ENCODE measurements at regions not wholly inside any gene's neighbourhood (a gene's known extent, or its start where the extent isn't known, plus 50 kb on each side); places are given as distances from the start of the nearest gene placed in this dataset.
"Not testable (repeated sequence)": the region's sequence is repeated elsewhere in the genome, so short reads cannot be mapped to it uniquely, and the experiment has no call there.

- no peak overlapping the region for H3K4me3 ChIP-seq
- H3K36me3 ChIP-seq: no peaks in the 10 kb centered on the region
- no peak for DNase-seq (ENCODE audit: low spot score in 2 of 2)
- H3K9me3 ChIP-seq: no peaks in the 10 kb centered on the region
- no peaks in the 10 kb centered on the region for H3K27me3 ChIP-seq
- H3K27ac ChIP-seq: no peak overlapping the region
- intact Hi-C loops (cut with DNase I; ENCODE audit: low total_unique reads): loop anchor here (2.0 kb wide), 1 partner anchor 47 kb away; no protein-coding TSS in a partner anchor
- TF ChIP-seq CTCF (IDR thresholded peaks at IDR 0.05): no peak
- no peak for TF ChIP-seq POLR2A (IDR thresholded peaks at IDR 0.05)
- no peak for TF ChIP-seq POLR2AphosphoS5 (IDR thresholded peaks at IDR 0.05)
- H3K4me1 ChIP-seq: peaks cover 0 to 3% of the 10 kb centered on the region in 2 donors
Measured at GRCh38 chr9:78439866-78440830, 143.2 kb downstream of the PSAT1 start.

- Histone ChIP-seq H3K36me3 (no peaks in the 10 kb centered on the region), H3K9me3 (no peaks in the 10 kb centered on the region), H3K4me3 (no peak overlapping the region), H3K4me1 (peaks cover 0 to 3% of the 10 kb centered on the region in 2 donors), H3K27ac (no peak overlapping the region), H3K27me3 (no peaks in the 10 kb centered on the region)
- no peak for DNase-seq (ENCODE audit: low spot score in 2 of 2)
- TF ChIP-seq CTCF (IDR thresholded peaks at IDR 0.05): no peak
- no peak for TF ChIP-seq POLR2AphosphoS5 (IDR thresholded peaks at IDR 0.05)
- TF ChIP-seq POLR2A (IDR thresholded peaks at IDR 0.05): no peak
- intact Hi-C loops (cut with DNase I; ENCODE audit: low total_unique reads): no loop called here
Measured at GRCh38 chr9:78441396-78441795, 144.5 kb downstream of the PSAT1 start.

- peaks cover 0 to 3% of the 10 kb centered on the region in 2 donors for H3K4me1 ChIP-seq
- H3K27me3 ChIP-seq: no peaks in the 10 kb centered on the region
- H3K4me3 ChIP-seq: no peak overlapping the region
- no peak for DNase-seq (ENCODE audit: low spot score in 2 of 2)
- no peak overlapping the region for H3K27ac ChIP-seq
- no peaks in the 10 kb centered on the region for H3K9me3 ChIP-seq
- H3K36me3 ChIP-seq: no peaks in the 10 kb centered on the region
- no peak for TF ChIP-seq POLR2AphosphoS5 (IDR thresholded peaks at IDR 0.05)
- no peak for TF ChIP-seq POLR2A (IDR thresholded peaks at IDR 0.05)
- no peak for TF ChIP-seq CTCF (IDR thresholded peaks at IDR 0.05)
- intact Hi-C loops (cut with DNase I; ENCODE audit: low total_unique reads): no loop called here
Measured at GRCh38 chr9:78441822-78442431, 145.0 kb downstream of the PSAT1 start.

- intact Hi-C loops (cut with DNase I; ENCODE audit: low total_unique reads); H3K27me3 ChIP-seq; H3K9me3 ChIP-seq; H3K36me3 ChIP-seq; DNase-seq (ENCODE audit: low spot score in 2 of 2); H3K27ac ChIP-seq; H3K4me3 ChIP-seq; H3K4me1 ChIP-seq: not testable (repeated sequence)
Measured at GRCh38 chr9:78442577-78442976, 145.7 kb downstream of the PSAT1 start.

- no peak for DNase-seq (ENCODE audit: low spot score in 2 of 2)
- H3K4me1 ChIP-seq: peaks cover 0 to 3% of the 10 kb centered on the region in 2 donors
- no peaks in the 10 kb centered on the region for H3K27me3 ChIP-seq
- no peak overlapping the region for H3K4me3 ChIP-seq
- intact Hi-C loops (cut with DNase I; ENCODE audit: low total_unique reads): no loop called here
- H3K9me3 ChIP-seq: no peaks in the 10 kb centered on the region
- no peak overlapping the region for H3K27ac ChIP-seq
- no peaks in the 10 kb centered on the region for H3K36me3 ChIP-seq
- no peak for TF ChIP-seq POLR2A (IDR thresholded peaks at IDR 0.05)
- no peak for TF ChIP-seq POLR2AphosphoS5 (IDR thresholded peaks at IDR 0.05)
- TF ChIP-seq CTCF (IDR thresholded peaks at IDR 0.05): no peak
Measured at GRCh38 chr9:78443946-78444345, 147.0 kb downstream of the PSAT1 start.

Data from breast epithelium (tissue), 4 donors.